ENCODE measurements at regions not wholly inside any gene's neighbourhood (a gene's known extent, or its start where the extent isn't known, plus 50 kb on each side); places are given as distances from the start of the nearest gene placed in this dataset.

DNA sequence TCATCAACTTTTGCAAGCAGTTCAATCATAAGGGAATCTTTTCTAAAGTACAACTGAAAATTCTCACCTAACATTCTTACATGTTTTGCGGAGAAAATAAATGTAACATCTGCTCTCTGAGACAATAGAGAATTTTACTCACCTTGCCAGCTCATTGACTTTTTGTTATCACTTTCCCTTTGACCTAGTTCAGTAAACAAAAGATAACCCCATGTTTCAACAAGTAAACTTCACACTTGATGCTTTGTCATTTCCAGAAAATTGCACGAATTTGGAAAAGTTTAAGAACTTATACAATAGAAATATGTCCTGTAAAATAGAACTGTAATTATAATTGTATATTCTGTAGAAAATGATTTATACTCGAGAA, 1110.0 kb upstream of the ACVR2A start:
- no peak for TF ChIP-seq CTCF (IDR thresholded peaks at IDR 0.05)
- no peak for TF ChIP-seq POLR2A (IDR thresholded peaks at IDR 0.05)

Measured in uterus (tissue), 2 donors.